ENCODE measurements at regions not wholly inside any gene's neighbourhood (a gene's known extent, or its start where the extent isn't known, plus 50 kb on each side); places are given as distances from the start of the nearest gene placed in this dataset.

- H3K9me3 ChIP-seq (ENCODE audit: insufficient read depth, low read depth, low read length), result no peaks in the 10 kb centered on the region; the same call in 1 of the 2 replicates
- no peak for TF ChIP-seq EZH2phosphoT487 (IDR thresholded peaks at IDR 0.05; ENCODE audit: borderline replicate concordance)
- TF ChIP-seq, protein P1, sequence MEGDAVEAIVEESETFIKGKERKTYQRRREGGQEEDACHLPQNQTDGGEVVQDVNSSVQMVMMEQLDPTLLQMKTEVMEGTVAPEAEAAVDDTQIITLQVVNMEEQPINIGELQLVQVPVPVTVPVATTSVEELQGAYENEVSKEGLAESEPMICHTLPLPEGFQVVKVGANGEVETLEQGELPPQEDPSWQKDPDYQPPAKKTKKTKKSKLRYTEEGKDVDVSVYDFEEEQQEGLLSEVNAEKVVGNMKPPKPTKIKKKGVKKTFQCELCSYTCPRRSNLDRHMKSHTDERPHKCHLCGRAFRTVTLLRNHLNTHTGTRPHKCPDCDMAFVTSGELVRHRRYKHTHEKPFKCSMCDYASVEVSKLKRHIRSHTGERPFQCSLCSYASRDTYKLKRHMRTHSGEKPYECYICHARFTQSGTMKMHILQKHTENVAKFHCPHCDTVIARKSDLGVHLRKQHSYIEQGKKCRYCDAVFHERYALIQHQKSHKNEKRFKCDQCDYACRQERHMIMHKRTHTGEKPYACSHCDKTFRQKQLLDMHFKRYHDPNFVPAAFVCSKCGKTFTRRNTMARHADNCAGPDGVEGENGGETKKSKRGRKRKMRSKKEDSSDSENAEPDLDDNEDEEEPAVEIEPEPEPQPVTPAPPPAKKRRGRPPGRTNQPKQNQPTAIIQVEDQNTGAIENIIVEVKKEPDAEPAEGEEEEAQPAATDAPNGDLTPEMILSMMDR (conservative IDR thresholded peaks at IDR 0.05; ENCODE audit: low read length), result no peak
Observed at GRCh38 chr4:19438233-19438632, 813.5 kb upstream of the SLIT2 start.

GRCh38 chr4:19437008-19437407 lies 814.7 kb upstream of the SLIT2 start:
- Histone ChIP-seq H3K27me3 (ENCODE audit: insufficient read depth, low read length, poor library complexity, severe bottlenecking) (no peaks in the 10 kb centered on the region), H4K20me1 (ENCODE audit: insufficient read depth, low read length, poor library complexity, severe bottlenecking) (no peaks in the 10 kb centered on the region), H3K9me3 (ENCODE audit: insufficient read depth, low read depth, low read length) (no peaks in the 10 kb centered on the region; the same call in 1 of the 2 replicates), H3K4me2 (ENCODE audit: low read depth, low read length, poor library complexity, severe bottlenecking) (no peak overlapping the region), H3K4me3 (ENCODE audit: low read length, poor library complexity, severe bottlenecking) (no peak overlapping the region), H2AFZ (ENCODE audit: low read length) (no peak overlapping the region), H3K36me3 (ENCODE audit: insufficient read depth, low read length) (no peaks in the 10 kb centered on the region), H3K79me2 (ENCODE audit: insufficient read depth, low read length) (no peaks in the 10 kb centered on the region), H3K9ac (ENCODE audit: low read depth, low read length, poor library complexity, severe bottlenecking) (no peak overlapping the region), H3K4me1 (ENCODE audit: insufficient read depth, low read length, poor library complexity, severe bottlenecking) (no peaks in the 10 kb centered on the region), H3F3A (ENCODE audit: low read depth) (no peaks in the 10 kb centered on the region), H3K9me2 (replicated peaks; ENCODE audit: low read depth, low read length) (no peaks in the 10 kb centered on the region)
- no peak for TF ChIP-seq EZH2phosphoT487 (IDR thresholded peaks at IDR 0.05; ENCODE audit: borderline replicate concordance)
- TF ChIP-seq, protein P1 (conservative IDR thresholded peaks at IDR 0.05; ENCODE audit: low read length), result no peak

More at GRCh38 chr4:19438233-19438632, 813.5 kb upstream of the SLIT2 start:
- Histone ChIP-seq H3F3A (ENCODE audit: low read depth) (no peaks in the 10 kb centered on the region), H3K9ac (ENCODE audit: low read depth, low read length, poor library complexity, severe bottlenecking) (no peak overlapping the region), H3K9me2 (replicated peaks; ENCODE audit: low read depth, low read length) (no peaks in the 10 kb centered on the region), H3K79me2 (ENCODE audit: insufficient read depth, low read length) (no peaks in the 10 kb centered on the region), H3K27me3 (ENCODE audit: insufficient read depth, low read length, poor library complexity, severe bottlenecking) (no peaks in the 10 kb centered on the region), H3K4me1 (ENCODE audit: insufficient read depth, low read length, poor library complexity, severe bottlenecking) (no peaks in the 10 kb centered on the region), H3K4me2 (ENCODE audit: low read depth, low read length, poor library complexity, severe bottlenecking) (no peak overlapping the region), H4K20me1 (ENCODE audit: insufficient read depth, low read length, poor library complexity, severe bottlenecking) (no peaks in the 10 kb centered on the region), H2AFZ (ENCODE audit: low read length) (no peak overlapping the region), H3K4me3 (ENCODE audit: low read length, poor library complexity, severe bottlenecking) (no peak overlapping the region), H3K36me3 (ENCODE audit: insufficient read depth, low read length) (no peaks in the 10 kb centered on the region)

GRCh38 chr4:19429684-19430083 lies 822.0 kb upstream of the SLIT2 start:
- H3K4me3 ChIP-seq (ENCODE audit: low read length, poor library complexity, severe bottlenecking), result no peak overlapping the region
- no peak overlapping the region for H3K4me2 ChIP-seq (ENCODE audit: low read depth, low read length, poor library complexity, severe bottlenecking)
- H3K79me2 ChIP-seq (ENCODE audit: insufficient read depth, low read length), result no peaks in the 10 kb centered on the region
- no peak overlapping the region for H2AFZ ChIP-seq (ENCODE audit: low read length)
- H3K9ac ChIP-seq (ENCODE audit: low read depth, low read length, poor library complexity, severe bottlenecking), result no peak overlapping the region
- H3K4me1 ChIP-seq (ENCODE audit: insufficient read depth, low read length, poor library complexity, severe bottlenecking), result no peaks in the 10 kb centered on the region
- H4K20me1 ChIP-seq (ENCODE audit: insufficient read depth, low read length, poor library complexity, severe bottlenecking), result no peaks in the 10 kb centered on the region
- H3K27me3 ChIP-seq (ENCODE audit: insufficient read depth, low read length, poor library complexity, severe bottlenecking), result no peaks in the 10 kb centered on the region
- H3K9me3 ChIP-seq (ENCODE audit: insufficient read depth, low read depth, low read length), result no peaks in the 10 kb centered on the region
- no peaks in the 10 kb centered on the region for H3F3A ChIP-seq (ENCODE audit: low read depth)
- H3K9me2 ChIP-seq (replicated peaks; ENCODE audit: low read depth, low read length), result no peaks in the 10 kb centered on the region
- TF ChIP-seq EZH2phosphoT487 (IDR thresholded peaks at IDR 0.05; ENCODE audit: borderline replicate concordance), result no peak
- TF ChIP-seq, protein P1 (conservative IDR thresholded peaks at IDR 0.05; ENCODE audit: low read length), result no peak
- H3K36me3 ChIP-seq (ENCODE audit: insufficient read depth, low read length), result no peaks in the 10 kb centered on the region

All from Loucy (cell line).